SIG-M5 treated with dmso at 0.1 percent for 504 hours (cell line): ENCODE measurements at regions not wholly inside any gene's neighbourhood (a gene's known extent, or its start where the extent isn't known, plus 50 kb on each side); places are given as distances from the start of the nearest gene placed in this dataset.

Source experiments
- DNase-seq: peaks from one replicate; lab custom pipeline; 2025; ENCODE audit not compliant: unreplicated experiment; lab: John Stamatoyannopoulos, UW

DNA sequence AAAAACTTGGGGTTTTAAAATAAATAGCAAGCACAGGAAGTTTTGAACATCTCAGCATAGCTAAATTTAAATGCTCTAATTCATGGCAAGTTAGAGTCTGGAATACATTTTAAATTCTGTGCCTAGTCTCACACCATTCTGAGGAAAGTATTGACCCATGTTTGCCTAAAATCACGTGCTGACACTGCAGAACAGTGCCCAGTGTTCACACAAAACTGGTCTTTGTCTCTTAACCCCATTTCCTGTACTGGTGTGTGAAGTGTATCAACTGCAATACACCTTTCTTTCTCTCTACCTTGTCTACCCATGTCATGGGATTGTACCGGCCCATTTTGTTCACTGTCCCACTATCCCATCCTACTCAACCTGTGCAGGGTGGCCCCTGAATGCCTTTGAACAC is 749.7 kb upstream of the POM121L12 start:
- DNase-seq = no peak

- DNase-seq = no peak
Measured at GRCh38 chr7:52283335-52283734, 752.1 kb upstream of the POM121L12 start.

DNA sequence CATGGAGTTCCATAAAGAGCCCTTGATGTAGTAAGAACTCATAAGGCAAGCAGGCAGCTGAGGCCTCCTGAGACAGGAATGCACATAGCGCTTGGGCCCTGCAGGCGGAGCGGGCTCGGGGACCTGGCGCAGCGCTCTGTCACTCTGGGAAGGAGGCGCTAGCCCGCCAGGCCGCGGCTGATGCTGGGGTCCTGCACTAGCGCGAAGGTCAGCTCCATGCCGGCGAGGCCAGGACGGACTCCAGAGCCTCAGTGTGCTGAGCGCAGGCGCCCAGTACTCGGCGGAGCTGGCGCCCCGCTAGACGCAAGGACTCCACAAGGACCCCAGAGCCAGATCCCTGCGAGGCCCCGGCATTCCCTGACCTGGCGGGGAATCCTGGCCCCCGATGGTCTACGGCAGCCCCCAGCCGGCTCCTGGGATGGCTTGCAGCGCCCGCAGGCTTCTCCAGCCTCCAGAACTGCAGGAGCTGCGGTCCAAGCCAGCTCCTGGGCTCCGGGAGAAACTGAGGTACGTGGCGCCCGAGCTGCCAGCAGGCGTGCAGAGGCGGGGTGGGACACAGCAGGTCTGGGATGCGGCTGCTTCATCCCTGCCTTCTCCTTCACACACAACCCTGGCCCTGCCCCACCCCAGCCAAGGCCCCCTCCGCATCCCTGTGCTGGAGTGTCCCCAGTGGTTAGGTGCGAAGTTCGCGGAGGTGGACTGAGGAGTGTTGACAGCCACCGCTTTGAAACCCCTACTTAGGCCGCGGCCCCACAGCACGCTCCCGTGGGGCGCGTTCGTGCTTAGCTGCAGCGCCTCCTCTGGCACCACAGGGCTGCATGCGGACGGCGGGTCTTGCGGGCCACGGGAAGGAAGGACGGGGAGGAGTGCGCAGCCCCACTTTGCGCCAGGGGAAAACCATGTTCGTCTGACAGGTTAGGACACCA is 761.5 kb upstream of the POM121L12 start:
- DNase-seq = no peak

DNA sequence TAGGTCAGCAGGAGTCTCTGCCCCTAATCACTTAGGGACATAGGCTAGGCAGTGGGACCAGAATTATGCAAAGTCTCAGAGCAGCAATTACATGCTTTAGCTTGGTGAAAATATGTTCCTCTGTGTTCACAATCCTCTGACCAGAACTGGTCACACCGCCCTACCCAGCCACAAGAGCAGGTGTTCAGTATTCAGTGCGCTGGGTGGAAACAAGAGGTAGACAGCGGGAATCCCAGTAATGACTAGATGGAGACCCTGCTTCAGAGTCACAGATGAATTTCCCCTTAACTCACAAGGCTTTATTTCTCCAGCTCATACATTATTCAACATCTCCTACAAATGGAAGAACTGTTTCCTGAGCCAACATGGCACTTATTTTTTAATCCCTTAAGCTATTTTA is 763.7 kb upstream of the POM121L12 start:
- DNase-seq = no peak

GRCh38 chr7:52270301-52270700 is 765.1 kb upstream of the POM121L12 start:
- DNase-seq = no peak

DNA sequence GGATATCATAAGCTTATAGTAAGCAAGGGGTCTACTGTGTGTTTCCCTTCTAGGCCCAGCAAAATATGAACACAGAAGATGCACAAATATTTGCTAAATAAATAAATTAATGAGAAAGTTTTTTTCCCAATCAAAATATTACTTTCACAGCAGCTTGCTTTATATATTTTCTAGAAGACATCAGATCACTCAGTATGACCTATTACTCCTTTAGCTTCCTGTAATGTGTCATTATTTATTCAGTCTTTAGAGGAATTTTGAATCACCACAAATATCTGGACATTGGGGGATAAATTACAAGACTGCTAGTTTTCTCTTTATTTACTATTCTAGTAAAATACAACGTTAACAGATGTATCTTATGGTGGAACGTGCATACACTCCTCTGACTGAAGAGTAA is 765.8 kb upstream of the POM121L12 start:
- DNase-seq = no peak

DNA sequence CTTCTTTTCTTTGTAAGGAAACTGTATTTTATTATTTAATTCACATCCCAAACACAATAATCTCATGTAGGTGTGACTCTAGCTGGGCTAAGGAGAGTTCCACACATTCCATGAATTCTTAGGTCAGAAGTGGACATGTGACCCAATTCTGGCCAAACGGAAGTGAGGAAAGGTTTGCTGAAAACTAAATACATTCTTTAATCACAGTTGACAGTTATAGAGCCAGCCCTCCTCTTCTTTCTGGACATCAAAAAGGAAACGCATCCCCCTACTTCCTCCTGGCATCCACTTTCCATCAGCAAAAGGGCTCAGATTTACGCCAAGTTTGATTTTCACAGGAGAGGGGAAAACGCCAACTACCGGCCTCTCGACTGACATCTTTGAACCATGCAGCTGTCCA is 774.4 kb upstream of the POM121L12 start:
- no peak for DNase-seq

DNA sequence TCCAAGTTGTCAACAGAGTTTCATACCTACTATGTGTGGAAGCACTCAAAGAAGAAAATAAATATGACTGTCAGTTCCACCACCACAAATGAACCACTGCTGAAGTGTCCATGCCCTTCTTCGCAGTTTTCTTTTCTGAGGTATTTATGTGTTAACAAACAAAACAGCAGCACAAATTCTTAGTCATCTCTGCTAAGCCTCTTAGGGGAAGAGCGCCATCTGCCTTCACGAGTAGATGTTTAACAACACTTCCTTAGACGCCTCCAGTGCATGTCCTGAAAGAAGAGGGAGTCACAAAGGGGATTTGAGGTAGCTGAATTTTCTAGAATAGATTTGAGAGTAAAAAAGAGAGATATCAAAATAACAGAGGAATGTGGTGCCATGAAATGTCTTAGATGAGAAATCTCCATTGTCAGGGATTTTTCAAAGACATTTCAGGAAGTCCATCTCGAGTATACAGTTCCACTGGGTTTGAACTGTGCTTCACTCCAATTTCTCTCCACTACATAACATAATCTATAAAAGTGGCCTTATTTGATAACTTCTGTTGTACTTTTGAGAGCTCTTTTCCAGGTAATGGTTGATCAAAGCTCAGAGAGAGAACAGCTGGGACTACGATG is 775.3 kb upstream of the POM121L12 start:
- DNase-seq = peak; percentile 19

- no peak for DNase-seq
Measured at GRCh38 chr7:52257890-52258289, 777.5 kb upstream of the POM121L12 start.

- no peak for DNase-seq
Measured at GRCh38 chr7:52254396-52255010, 780.9 kb upstream of the POM121L12 start.

DNA sequence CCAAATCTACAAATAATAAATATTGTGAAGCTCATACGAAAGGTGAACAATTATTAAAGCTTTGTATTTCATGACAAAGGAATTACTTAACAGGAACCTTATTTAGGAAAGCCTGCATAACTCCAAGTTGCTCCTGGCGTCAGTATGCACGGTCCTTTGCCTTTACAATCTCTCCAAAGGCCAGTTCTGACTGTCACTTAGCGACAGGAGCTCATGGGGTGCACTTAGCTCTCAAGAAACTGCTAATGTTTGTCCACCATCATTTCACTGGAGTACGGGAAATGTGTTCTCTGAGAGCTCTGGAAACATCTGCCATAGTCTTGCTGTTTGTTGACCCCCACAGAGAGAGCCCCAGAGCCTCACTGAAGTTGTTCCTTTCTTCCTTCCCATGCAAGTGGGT is 781.5 kb upstream of the POM121L12 start:
- DNase-seq = no peak

GRCh38 chr7:52249741-52250140 is 785.7 kb upstream of the POM121L12 start:
- DNase-seq = no peak

DNA sequence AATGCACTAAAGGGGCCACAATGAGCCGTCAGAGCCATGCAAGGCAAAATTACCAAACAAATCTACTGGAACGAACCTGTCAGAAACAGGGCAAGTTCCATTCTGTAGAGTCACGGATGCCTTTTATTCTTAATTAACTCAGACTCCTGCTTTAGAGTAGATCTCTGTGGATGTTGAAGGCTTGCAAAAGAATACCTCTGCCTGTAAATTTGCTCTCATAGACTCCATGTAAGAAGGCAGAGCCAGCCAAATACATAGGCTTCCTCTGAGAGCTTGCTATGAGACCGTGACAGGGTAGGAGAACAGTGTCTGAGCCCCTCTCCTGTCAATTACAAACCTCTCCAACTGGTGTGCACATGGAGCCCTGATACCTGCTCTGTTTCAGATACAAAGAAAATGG is 787.9 kb upstream of the POM121L12 start:
- no peak for DNase-seq

- no peak for DNase-seq
Measured at GRCh38 chr7:52243685-52244084, 791.7 kb upstream of the POM121L12 start.

GRCh38 chr7:52233248-52233647 is 802.2 kb upstream of the POM121L12 start:
- DNase-seq = no peak

DNA sequence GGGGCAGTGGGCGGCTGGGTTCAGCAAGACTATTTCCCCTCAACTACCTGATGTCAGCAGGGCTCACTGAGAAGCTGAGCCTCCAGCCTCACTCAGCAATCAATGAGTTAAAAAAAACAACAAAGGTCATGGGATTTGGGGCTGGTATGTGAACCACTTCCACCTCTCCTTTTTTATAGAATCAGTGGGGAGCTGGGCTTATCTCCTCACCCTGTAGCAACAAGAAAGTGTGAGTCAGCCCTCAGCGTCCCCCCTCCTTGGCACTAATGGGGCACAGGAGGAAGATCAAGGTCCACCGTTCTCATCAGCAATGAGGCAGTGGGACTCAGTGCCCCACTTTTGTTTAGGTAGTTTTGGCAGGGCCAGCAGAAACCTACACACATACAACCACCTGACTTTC is 823.5 kb upstream of the POM121L12 start:
- no peak for DNase-seq

DNA sequence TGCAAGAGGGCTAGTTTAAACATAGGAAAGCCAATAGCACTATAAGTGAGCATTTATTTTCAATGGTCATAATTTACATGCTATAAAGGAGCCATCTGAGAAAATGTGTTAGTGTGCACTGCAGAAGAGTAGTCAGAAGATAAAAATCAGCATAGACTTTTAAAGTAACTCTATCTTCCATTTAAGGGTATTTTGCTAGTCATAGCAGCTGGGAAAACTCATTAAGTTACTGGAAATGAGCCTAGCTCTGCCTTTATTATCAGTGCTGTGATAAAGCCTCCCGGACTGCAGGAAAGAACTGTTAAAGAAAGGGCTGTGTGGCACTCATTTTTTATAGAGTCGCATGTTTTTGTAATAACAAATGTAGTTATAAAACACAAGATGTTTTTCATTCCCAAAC is 825.8 kb upstream of the POM121L12 start:
- DNase-seq = no peak

DNA sequence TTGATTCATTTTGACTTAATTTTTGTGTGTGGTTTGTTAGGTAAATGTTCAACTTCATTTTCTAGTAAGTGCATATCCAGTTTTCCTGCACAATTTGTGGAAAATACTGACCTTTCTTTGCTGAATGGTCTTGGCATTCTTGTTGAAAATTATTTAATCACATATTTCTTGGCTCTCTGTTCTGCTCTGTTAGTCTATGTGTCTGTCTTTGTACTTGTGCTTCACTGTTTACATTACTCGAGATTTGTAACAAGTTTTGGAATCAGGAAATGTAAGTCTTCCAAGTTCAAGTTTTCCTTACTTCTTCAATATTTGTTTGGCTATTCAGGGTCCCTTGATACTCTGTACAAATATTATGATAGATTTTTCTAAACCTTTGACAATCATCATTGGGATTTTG is 838.2 kb upstream of the POM121L12 start:
- no peak for DNase-seq

DNA sequence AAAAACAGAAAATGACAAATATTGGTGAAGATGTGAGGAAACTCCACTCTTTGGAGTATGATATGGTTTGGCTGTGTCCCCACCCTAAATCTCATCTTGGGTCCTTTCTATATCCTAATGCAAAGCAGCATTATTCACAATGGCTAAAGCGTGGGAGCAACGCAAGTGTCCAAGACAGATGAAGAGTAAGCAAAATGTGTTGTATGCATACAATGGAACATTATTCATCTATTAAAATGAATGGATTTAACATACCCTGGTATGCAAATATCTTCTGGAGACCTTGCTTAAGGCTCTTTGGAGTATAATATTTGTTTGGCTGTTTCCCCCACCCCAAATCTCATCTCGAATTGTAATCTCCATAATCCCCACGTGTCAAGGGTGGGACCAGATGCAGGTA is 839.8 kb upstream of the POM121L12 start:
- no peak for DNase-seq

- DNase-seq = no peak
Measured at GRCh38 chr7:52189153-52189778, 846.2 kb upstream of the POM121L12 start.

- no peak for DNase-seq
Measured at GRCh38 chr7:52184006-52184703, 851.3 kb upstream of the POM121L12 start.
